Progenitor cell of endocrine pancreas (in vitro differentiated cells): ENCODE measurements at regions not wholly inside any gene's neighbourhood (a gene's known extent, or its start where the extent isn't known, plus 50 kb on each side); places are given as distances from the start of the nearest gene placed in this dataset.

Experiments used
- DNase-seq: peaks from one replicate; pipeline ENCODE4 v3.0.0; 2021; ENCODE audit warnings: low spot score; ENCODE audit not compliant: unreplicated experiment
- H3K27ac Mint-ChIP-seq: 2 replicates; pipeline ENCODE4 v1.8.0; 2021; ENCODE audit warnings: mild to moderate bottlenecking, moderate library complexity, mixed read lengths
- H3K27me3 Mint-ChIP-seq: 2 replicates; pipeline ENCODE4 v1.8.0; 2021; ENCODE audit warnings: mixed read lengths
- H3K36me3 Mint-ChIP-seq: 2 replicates; pipeline ENCODE4 v1.8.0; 2022; ENCODE audit warnings: mixed read lengths; ENCODE audit not compliant: insufficient read depth
- H3K4me1 Mint-ChIP-seq: 2 replicates; pipeline ENCODE4 v1.8.0; 2021; ENCODE audit warnings: low read depth, mixed read lengths
- H3K4me3 Mint-ChIP-seq: 2 replicates; pipeline ENCODE4 v1.8.0; 2021; ENCODE audit warnings: low read depth, mild to moderate bottlenecking, moderate library complexity, mixed read lengths
- H3K9me3 Mint-ChIP-seq: 2 replicates; pipeline ENCODE4 v1.8.0; 2021; ENCODE audit warnings: low read depth, mixed read lengths
- CTCF ChIP-seq: fragments of 200-600 bp; sonication (generic); IDR thresholded peaks from one replicate; pipeline ENCODE4 v1.5.0; 2021; ENCODE audit warnings: antibody characterized with exemption, mild to moderate bottlenecking; ENCODE audit not compliant: unreplicated experiment

DNA sequence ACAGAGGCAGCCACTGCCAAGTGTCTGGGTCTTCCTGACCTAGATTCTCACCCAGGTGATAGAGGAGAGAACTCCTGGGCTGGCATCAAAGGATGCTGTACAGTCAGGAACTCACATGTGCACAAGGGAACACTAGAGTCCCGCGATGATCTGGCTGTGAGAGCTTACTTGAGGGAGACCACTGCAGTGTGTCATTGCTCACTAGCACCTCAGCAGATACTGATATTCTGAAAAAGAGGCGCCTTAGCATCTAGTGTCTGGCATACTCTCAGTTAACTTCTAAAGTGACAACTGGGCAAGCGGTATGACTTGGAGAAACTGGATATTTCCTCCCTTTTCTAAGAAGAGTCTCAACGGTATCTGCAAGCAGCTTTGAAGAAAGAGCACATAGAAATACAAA lies 189.9 kb downstream of the CMPK2 start:
- Mint-ChIP-seq H3K9me3 (no peaks in the 10 kb centered on the region), H3K36me3 (no peaks in the 10 kb centered on the region)

GRCh38 chr2:6676241-6676640 lies 189.5 kb downstream of the CMPK2 start:
- DNase-seq: no peak
- Mint-ChIP-seq H3K27ac (no peak overlapping the region), H3K36me3 (no peaks in the 10 kb centered on the region), H3K4me1 (peaks cover 1% of the 10 kb centered on the region), H3K9me3 (no peaks in the 10 kb centered on the region), H3K4me3 (no peak overlapping the region), H3K27me3 (no peaks in the 10 kb centered on the region)
- no peak for TF ChIP-seq CTCF

More for the DNA sequence above, 189.9 kb downstream of the CMPK2 start:
- TF ChIP-seq CTCF: no peak
- H3K27me3 Mint-ChIP-seq: no peaks in the 10 kb centered on the region
- no peak overlapping the region for H3K4me3 Mint-ChIP-seq
- no peak for DNase-seq
- H3K27ac Mint-ChIP-seq: no peak overlapping the region
- H3K4me1 Mint-ChIP-seq: peaks cover 1% of the 10 kb centered on the region

DNA sequence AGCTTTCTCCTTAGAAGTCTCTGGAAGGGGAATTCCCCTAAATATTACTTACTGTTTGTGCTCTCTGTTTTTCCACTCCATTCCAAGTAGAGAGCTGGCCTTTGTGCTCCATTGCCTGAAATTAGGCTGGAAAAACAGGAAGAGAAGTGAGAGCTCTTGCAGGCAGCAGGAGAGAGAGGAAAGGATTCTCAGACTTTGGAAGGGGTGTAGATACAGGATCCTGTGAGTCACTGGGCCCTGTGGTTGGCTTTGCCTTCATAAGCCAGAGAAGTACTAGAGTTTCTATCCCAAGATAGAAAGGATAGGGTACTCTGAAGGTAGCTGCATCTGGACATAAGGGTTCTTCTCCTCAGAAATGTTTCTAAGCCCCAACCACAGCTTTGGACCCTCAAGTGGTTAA lies 188.9 kb downstream of the CMPK2 start:
- Mint-ChIP-seq H3K27ac (no peak overlapping the region), H3K9me3 (no peaks in the 10 kb centered on the region), H3K4me1 (peaks cover 1% of the 10 kb centered on the region), H3K36me3 (no peaks in the 10 kb centered on the region), H3K27me3 (no peaks in the 10 kb centered on the region), H3K4me3 (no peak overlapping the region)
- TF ChIP-seq CTCF: no peak
- no peak for DNase-seq

GRCh38 chr2:6679471-6679870 lies 186.2 kb downstream of the CMPK2 start:
- H3K27ac Mint-ChIP-seq: no peak overlapping the region
- H3K9me3 Mint-ChIP-seq: peaks cover 2% of the 10 kb centered on the region
- DNase-seq: no peak
- no peak overlapping the region for H3K4me3 Mint-ChIP-seq
- H3K4me1 Mint-ChIP-seq: peaks cover 1% of the 10 kb centered on the region
- no peak for TF ChIP-seq CTCF
- no peaks in the 10 kb centered on the region for H3K27me3 Mint-ChIP-seq
- no peaks in the 10 kb centered on the region for H3K36me3 Mint-ChIP-seq

GRCh38 chr2:6683516-6683915 lies 182.2 kb downstream of the CMPK2 start:
- no peak for DNase-seq
- H3K9me3 Mint-ChIP-seq: peaks cover 19% of the 10 kb centered on the region
- H3K4me1 Mint-ChIP-seq: peaks cover 1% of the 10 kb centered on the region
- peaks cover 3% of the 10 kb centered on the region for H3K36me3 Mint-ChIP-seq
- no peaks in the 10 kb centered on the region for H3K27me3 Mint-ChIP-seq
- no peak overlapping the region for H3K4me3 Mint-ChIP-seq
- TF ChIP-seq CTCF: no peak
- no peak overlapping the region for H3K27ac Mint-ChIP-seq
